ENCODE measurements at regions not wholly inside any gene's neighbourhood (a gene's known extent, or its start where the extent isn't known, plus 50 kb on each side); places are given as distances from the start of the nearest gene placed in this dataset.

DNA sequence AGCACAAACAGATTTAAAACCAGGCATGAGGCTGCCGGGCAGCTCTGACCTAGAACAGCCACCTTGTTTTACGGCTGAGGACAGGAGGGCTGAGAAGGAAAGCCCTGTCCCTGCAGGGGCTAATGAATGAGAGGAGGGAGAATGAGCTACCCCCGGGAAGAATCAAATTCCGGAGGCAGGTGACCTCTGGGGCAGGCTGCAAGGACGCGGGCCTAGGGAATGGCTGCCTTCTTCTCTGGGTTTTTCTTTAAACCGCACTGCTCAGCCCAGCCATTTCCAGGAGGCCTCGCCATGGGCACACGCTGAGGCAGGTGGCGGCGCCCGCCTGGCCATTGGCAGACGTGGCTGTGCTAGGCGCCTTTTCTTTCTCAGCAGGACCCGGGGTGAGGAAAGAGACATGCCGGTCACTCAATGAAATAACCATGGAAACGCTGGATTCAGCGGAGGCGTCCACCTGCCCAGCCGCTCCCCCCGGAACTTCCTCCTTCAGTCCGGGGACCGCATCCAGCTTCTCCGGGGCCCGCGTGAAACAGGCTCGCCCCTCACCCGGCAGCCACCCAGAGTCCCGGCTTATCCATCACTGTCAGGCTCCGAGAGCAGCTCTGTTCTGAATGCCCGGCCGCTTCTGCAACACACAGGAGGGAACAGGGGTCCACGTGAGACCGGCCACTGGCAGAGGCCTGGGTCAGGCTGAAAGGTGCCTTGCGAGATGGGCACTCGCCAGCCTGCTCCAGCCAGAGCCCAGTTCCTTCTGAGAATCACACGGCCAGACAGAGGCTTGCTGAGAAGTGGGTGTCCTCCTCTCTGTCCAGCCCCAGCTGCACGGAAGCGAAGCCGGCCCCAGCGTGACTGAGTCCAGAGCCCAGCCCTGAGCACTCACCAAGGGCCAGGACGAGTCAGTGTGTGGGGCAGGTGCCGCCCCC, 82.1 kb downstream of the PDGFA start:
- no peak overlapping the region for H3K4me3 ChIP-seq (ENCODE audit: low read length)
- H3K4me2 ChIP-seq (ENCODE audit: low read length) = no peak overlapping the region
- H3K4me1 ChIP-seq (ENCODE audit: control insufficient read depth, insufficient read depth, low read length) = peaks cover 6% of the 10 kb centered on the region
- peaks cover 20% of the 10 kb centered on the region for H3K27me3 ChIP-seq (ENCODE audit: control insufficient read depth, insufficient read depth, low read length)
- H3K9me3 ChIP-seq (replicated peaks; ENCODE audit: low read length) = no peaks in the 10 kb centered on the region
- no peak overlapping the region for H3K9ac ChIP-seq (ENCODE audit: low read depth, low read length)
- no peaks in the 10 kb centered on the region for H3K36me3 ChIP-seq (ENCODE audit: insufficient read depth, low read length)

DNA sequence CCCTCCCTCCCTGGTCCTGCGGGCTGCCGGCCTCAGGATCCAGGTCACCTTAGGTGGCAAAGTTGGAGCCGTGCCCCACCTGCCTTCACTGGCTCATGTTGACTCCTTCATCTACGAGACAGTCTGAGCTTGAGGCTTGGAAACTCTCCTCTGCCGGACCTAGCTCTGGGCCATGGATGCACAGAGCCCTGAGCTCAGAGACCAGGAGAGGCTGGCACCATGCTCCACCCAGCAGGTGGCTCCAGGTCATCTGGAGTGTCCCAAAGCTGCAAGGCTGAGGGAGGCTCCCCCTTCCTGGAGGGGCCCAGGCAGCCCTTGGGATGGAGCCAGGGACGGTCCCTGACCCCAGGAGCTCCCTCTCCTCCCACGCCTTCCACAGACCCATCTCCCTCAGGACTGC, 81.3 kb downstream of the PDGFA start:
- Histone ChIP-seq H3K27me3 (ENCODE audit: control insufficient read depth, insufficient read depth, low read length) (peaks cover 20% of the 10 kb centered on the region), H3K9ac (ENCODE audit: low read depth, low read length) (no peak overlapping the region), H3K4me2 (ENCODE audit: low read length) (no peak overlapping the region), H3K36me3 (ENCODE audit: insufficient read depth, low read length) (no peaks in the 10 kb centered on the region), H3K4me3 (ENCODE audit: low read length) (no peak overlapping the region), H3K9me3 (replicated peaks; ENCODE audit: low read length) (no peaks in the 10 kb centered on the region), H3K4me1 (ENCODE audit: control insufficient read depth, insufficient read depth, low read length) (peaks cover 6% of the 10 kb centered on the region)

DNA sequence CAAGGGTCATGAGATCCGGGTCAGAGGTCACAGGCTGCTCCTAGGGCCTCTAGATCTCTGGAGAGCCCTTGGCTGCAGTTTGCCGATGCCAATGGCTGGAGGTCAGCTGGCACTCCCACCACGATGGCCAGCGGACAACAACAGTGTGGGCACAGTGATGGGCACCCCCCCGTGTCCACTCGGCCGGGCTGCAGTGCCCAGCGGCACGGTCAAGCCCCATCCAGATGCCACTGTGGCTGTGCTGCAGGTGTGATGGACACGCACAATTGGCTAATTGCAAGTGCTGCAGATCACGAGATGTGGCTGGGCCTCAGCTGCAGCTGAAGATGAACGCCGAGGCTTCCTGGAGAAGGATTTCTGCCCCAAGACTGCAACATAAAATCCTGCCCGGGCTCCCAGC, 80.7 kb downstream of the PDGFA start:
- Histone ChIP-seq H3K9me3 (replicated peaks; ENCODE audit: low read length) (no peaks in the 10 kb centered on the region), H3K4me1 (ENCODE audit: control insufficient read depth, insufficient read depth, low read length) (peaks cover 6% of the 10 kb centered on the region), H3K27me3 (ENCODE audit: control insufficient read depth, insufficient read depth, low read length) (peaks cover 20% of the 10 kb centered on the region), H3K4me2 (ENCODE audit: low read length) (no peak overlapping the region), H3K36me3 (ENCODE audit: insufficient read depth, low read length) (no peaks in the 10 kb centered on the region), H3K9ac (ENCODE audit: low read depth, low read length) (no peak overlapping the region), H3K4me3 (ENCODE audit: low read length) (no peak overlapping the region)

DNA sequence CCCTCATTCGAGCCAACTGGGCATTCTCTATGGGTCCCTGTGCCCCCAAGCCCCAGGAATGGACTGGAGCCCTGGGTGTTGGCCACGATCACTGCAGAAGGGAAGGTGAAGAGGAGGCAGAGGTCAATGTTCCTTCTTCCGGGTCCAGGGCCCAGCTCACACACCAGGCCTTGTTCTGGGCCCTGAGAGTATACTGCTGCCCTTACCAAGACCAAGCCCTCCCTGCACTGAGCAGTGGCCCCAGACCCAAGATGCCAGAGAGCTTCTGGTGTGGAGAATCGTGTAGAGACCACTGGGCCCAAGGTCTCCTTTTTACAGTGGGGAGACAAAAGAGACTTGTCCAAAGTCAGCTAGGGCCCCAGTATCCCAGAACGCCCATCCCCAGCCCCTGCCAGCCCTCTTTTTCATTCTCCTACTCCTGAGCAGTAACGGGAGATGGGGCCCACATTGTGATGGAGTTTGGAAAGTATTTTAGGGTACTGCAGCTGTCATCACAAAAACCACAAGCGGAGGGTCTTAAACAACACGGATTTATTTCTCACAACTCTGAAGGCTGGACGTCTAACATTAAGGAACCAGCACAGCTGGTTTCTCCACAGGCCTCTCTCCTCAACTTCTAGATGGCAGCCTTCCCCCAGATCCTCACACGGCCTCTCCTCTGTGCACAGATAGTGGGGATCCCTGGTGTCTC, 79.4 kb downstream of the PDGFA start:
- H3K4me1 ChIP-seq (ENCODE audit: control insufficient read depth, insufficient read depth, low read length) = peaks cover 6% of the 10 kb centered on the region
- H3K4me2 ChIP-seq (ENCODE audit: low read length) = no peak overlapping the region
- no peaks in the 10 kb centered on the region for H3K36me3 ChIP-seq (ENCODE audit: insufficient read depth, low read length)
- H3K4me3 ChIP-seq (ENCODE audit: low read length) = no peak overlapping the region
- no peaks in the 10 kb centered on the region for H3K9me3 ChIP-seq (replicated peaks; ENCODE audit: low read length)
- no peak overlapping the region for H3K9ac ChIP-seq (ENCODE audit: low read depth, low read length)
- peaks cover 20% of the 10 kb centered on the region for H3K27me3 ChIP-seq (ENCODE audit: control insufficient read depth, insufficient read depth, low read length)

DNA sequence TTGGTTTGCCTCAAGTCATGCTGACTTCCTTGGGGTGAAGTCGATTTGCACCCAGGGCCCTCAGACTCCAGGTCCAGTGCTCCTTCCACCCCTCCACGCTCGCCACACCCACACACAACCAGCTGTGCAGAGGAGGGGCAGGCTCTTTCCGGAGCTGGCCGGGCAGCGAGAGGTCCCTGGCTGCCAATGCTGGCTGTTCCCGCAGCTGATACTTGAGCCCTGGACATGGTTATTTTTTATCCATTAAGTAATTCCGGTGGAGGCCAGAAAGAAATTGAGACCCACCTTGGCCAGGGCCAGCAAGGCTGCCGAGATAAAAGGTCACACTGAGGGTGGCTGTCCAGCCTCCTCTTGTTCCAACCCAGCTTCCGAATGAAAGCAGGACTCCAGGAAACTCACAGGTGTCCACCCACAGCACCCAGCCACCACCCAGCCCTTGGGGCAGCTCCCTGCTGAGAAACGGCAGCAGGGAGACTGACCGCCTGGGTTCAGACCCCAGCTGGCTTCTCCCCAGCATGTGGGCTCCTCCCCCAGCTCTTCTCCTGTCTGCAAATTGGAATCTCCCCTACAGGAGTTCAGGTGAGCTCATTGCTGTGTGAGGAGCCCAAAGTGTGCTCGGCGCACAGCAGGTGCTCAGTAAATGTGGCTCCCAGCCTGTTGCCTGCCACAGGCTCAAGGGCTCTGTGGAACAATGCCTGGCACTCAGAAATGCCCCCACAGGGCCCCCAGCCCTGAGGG, 77.8 kb downstream of the PDGFA start:
- Histone ChIP-seq H3K9me3 (replicated peaks; ENCODE audit: low read length) (no peaks in the 10 kb centered on the region), H3K4me2 (ENCODE audit: low read length) (no peak overlapping the region), H3K27me3 (ENCODE audit: control insufficient read depth, insufficient read depth, low read length) (peaks cover 20% of the 10 kb centered on the region), H3K4me1 (ENCODE audit: control insufficient read depth, insufficient read depth, low read length) (no peaks in the 10 kb centered on the region), H3K36me3 (ENCODE audit: insufficient read depth, low read length) (no peaks in the 10 kb centered on the region), H3K9ac (ENCODE audit: low read depth, low read length) (no peak overlapping the region), H3K4me3 (ENCODE audit: low read length) (no peak overlapping the region)

DNA sequence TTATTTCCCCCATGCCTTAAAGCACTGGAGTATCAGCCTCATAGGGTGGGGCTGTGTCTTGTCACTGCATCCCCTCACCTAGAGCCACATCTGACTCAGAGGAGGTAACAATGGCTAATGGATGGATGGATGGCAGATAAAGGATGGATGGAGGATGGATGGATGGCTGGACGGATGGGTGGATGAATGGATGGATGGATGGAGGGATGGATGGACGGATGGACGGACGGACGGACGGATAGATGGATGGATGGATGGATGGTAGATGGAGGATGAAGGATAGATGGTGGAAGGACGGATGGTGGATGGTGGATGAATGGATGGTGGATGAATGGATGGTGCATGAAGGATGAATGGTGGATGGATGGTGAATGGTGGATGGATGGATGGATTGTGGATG, 77.2 kb downstream of the PDGFA start:
- H3K4me2 ChIP-seq (ENCODE audit: low read length) = no peak overlapping the region
- H3K4me3 ChIP-seq (ENCODE audit: low read length) = no peak overlapping the region
- H3K9ac ChIP-seq (ENCODE audit: low read depth, low read length) = no peak overlapping the region
- H3K4me1 ChIP-seq (ENCODE audit: control insufficient read depth, insufficient read depth, low read length) = no peaks in the 10 kb centered on the region
- no peaks in the 10 kb centered on the region for H3K36me3 ChIP-seq (ENCODE audit: insufficient read depth, low read length)
- H3K27me3 ChIP-seq (ENCODE audit: control insufficient read depth, insufficient read depth, low read length) = peaks cover 19% of the 10 kb centered on the region
- H3K9me3 ChIP-seq (replicated peaks; ENCODE audit: low read length) = no peaks in the 10 kb centered on the region

DNA sequence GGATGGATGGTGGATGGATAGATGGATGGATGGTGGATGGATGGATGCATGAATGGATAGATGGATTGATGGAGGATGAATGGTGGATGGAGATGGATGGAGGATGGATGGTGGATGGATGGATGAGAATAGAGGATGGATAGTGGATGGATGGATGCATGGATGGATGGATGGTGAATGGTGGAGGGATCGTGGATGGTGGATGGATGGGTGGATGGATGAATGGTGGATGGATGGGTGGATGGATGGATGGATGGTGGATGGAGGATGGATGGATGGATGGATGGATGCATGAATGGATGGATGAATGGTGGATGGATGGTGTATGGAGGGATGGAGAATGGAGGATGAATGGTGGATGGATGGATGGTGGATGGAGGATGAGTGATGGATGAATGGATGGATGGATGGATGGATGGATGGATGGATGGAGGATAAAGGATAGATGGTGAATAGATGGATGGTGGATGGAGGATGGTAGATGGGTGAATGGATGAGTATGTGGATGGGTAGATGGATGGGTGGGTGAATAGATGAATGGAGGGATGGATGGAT, 76.3 kb downstream of the PDGFA start:
- no peak overlapping the region for H3K4me3 ChIP-seq (ENCODE audit: low read length)
- no peaks in the 10 kb centered on the region for H3K9me3 ChIP-seq (replicated peaks; ENCODE audit: low read length)
- no peaks in the 10 kb centered on the region for H3K36me3 ChIP-seq (ENCODE audit: insufficient read depth, low read length)
- H3K9ac ChIP-seq (ENCODE audit: low read depth, low read length) = no peak overlapping the region
- peaks cover 13% of the 10 kb centered on the region for H3K27me3 ChIP-seq (ENCODE audit: control insufficient read depth, insufficient read depth, low read length)
- H3K4me1 ChIP-seq (ENCODE audit: control insufficient read depth, insufficient read depth, low read length) = no peaks in the 10 kb centered on the region
- no peak overlapping the region for H3K4me2 ChIP-seq (ENCODE audit: low read length)

DNA sequence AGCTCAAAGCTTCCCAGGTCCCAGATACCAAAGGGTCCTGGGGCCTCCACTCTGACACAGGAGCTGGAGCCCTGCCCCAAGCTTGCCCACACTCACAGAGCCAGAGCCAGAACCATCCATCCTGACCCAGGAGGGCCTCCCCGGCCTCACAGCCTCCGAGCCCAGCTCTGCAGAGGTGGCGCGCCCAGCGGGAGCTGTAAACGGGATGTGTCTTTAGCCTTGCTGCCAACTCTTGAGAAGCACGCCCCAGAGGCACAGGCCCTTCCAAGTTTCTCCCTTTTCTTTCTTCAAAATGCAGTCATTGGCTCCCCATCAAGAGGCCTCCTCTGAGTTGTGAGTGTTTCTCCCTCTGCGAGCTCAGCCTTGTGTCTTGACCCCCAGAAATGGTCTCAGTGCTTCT, 75.0 kb downstream of the PDGFA start:
- Histone ChIP-seq H3K36me3 (ENCODE audit: insufficient read depth, low read length) (no peaks in the 10 kb centered on the region), H3K9ac (ENCODE audit: low read depth, low read length) (no peak overlapping the region), H3K27me3 (ENCODE audit: control insufficient read depth, insufficient read depth, low read length) (peaks cover 15% of the 10 kb centered on the region), H3K9me3 (replicated peaks; ENCODE audit: low read length) (no peaks in the 10 kb centered on the region), H3K4me3 (ENCODE audit: low read length) (no peak overlapping the region), H3K4me2 (ENCODE audit: low read length) (no peak overlapping the region), H3K4me1 (ENCODE audit: control insufficient read depth, insufficient read depth, low read length) (no peaks in the 10 kb centered on the region)

DNA sequence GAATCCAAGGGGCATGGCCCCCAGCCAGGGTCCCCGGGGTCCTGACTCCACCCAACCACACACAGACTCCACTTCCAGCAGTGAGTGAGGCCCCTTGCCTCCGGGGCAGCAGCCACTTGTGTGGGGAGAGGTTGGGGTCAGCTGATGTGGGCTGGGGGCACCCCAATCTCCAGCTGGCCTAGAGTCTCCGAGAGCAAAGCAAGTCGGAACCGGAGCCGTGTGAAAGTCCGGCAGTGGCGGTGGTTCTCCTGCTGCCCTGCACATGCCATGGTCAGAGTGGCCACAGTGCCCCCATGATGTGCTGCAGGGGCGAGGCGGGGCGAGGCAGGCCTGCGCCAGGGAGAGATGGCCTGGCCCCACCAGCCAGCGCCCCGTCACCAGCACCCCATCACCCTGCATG, 74.6 kb downstream of the PDGFA start:
- Histone ChIP-seq H3K9me3 (replicated peaks; ENCODE audit: low read length) (no peaks in the 10 kb centered on the region), H3K4me1 (ENCODE audit: control insufficient read depth, insufficient read depth, low read length) (no peaks in the 10 kb centered on the region), H3K36me3 (ENCODE audit: insufficient read depth, low read length) (no peaks in the 10 kb centered on the region), H3K27me3 (ENCODE audit: control insufficient read depth, insufficient read depth, low read length) (peaks cover 17% of the 10 kb centered on the region), H3K4me2 (ENCODE audit: low read length) (no peak overlapping the region), H3K4me3 (ENCODE audit: low read length) (no peak overlapping the region), H3K9ac (ENCODE audit: low read depth, low read length) (no peak overlapping the region)

DNA sequence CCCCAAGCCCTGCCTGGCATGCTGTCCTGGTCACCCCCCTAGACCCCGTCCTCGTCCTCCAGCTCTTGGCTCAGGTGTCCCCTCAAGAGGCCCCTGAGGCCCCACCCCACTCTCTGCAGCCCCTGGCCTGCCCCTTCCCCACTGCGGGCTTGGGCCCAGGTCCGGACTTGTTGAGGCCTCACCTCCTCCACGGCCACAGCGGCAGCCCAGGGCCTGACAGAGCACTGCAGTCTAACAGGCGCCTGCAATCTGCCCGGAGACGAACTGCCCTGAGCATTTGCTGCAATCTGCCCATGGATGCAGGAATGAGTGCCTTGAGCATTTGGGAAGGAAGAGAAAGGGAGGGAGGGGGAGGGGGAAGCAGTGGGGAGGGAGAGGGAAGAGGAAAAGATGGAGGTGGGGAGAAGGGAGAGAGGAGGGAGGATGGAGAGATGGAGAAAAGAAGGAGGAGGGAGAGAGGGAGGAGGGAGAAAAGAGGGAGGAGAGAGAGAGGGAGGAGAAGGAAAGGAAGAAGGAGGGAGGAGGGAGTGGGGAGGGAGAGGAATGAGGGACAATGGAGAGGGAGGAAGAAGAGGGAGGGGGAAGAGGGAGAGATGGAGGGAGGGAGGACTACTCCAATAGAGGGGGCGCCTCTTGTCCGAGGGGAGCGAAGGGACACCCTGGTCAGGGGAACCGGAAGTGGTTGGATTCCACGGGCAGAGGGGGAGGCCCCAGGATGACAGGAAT, 73.9 kb downstream of the PDGFA start:
- no peaks in the 10 kb centered on the region for H3K9me3 ChIP-seq (replicated peaks; ENCODE audit: low read length)
- no peak overlapping the region for H3K9ac ChIP-seq (ENCODE audit: low read depth, low read length)
- no peaks in the 10 kb centered on the region for H3K36me3 ChIP-seq (ENCODE audit: insufficient read depth, low read length)
- peaks cover 19% of the 10 kb centered on the region for H3K27me3 ChIP-seq (ENCODE audit: control insufficient read depth, insufficient read depth, low read length)
- no peaks in the 10 kb centered on the region for H3K4me1 ChIP-seq (ENCODE audit: control insufficient read depth, insufficient read depth, low read length)
- no peak overlapping the region for H3K4me2 ChIP-seq (ENCODE audit: low read length)
- H3K4me3 ChIP-seq (ENCODE audit: low read length) = no peak overlapping the region

All from skeletal muscle satellite cell (primary cell).